ENCODE measurements at regions not wholly inside any gene's neighbourhood (a gene's known extent, or its start where the extent isn't known, plus 50 kb on each side); places are given as distances from the start of the nearest gene placed in this dataset.
"Not testable (repeated sequence)": the region's sequence is repeated elsewhere in the genome, so short reads cannot be mapped to it uniquely, and the experiment has no call there.

GRCh38 chr3:173216063-173216462 lies 75.0 kb upstream of the SPATA16 start:
- DNase-seq (ENCODE audit: low read depth): no peak

- DNase-seq (ENCODE audit: low read depth): no peak
Measured at GRCh38 chr3:173214576-173214975, 73.5 kb upstream of the SPATA16 start.

GRCh38 chr3:173199568-173199967 lies 58.5 kb upstream of the SPATA16 start:
- no peak for DNase-seq (ENCODE audit: low read depth)

GRCh38 chr3:173194868-173195267 lies 53.8 kb upstream of the SPATA16 start:
- DNase-seq (ENCODE audit: low read depth): not testable (repeated sequence)

GRCh38 chr3:173191611-173192010 lies 50.6 kb upstream of the SPATA16 start:
- peak; percentile 38 for DNase-seq (ENCODE audit: low read depth)

Data from HS-5 (cell line).